GM21825 (cell line): ENCODE measurements at regions not wholly inside any gene's neighbourhood (a gene's known extent, or its start where the extent isn't known, plus 50 kb on each side); places are given as distances from the start of the nearest gene placed in this dataset.
A peak's percentile ranks its signal among the peaks of the same experiment; 100 is the strongest.
"Not testable (repeated sequence)": the region's sequence is repeated elsewhere in the genome, so short reads cannot be mapped to it uniquely, and the experiment has no call there.

Experiments
- ATAC-seq: cut with Tn5 transposase; IDR thresholded peaks from one replicate; pipeline ENCODE4 v1.9.1; 2021; ENCODE audit warnings: mild to moderate bottlenecking, moderate library complexity; ENCODE audit not compliant: unreplicated experiment

DNA sequence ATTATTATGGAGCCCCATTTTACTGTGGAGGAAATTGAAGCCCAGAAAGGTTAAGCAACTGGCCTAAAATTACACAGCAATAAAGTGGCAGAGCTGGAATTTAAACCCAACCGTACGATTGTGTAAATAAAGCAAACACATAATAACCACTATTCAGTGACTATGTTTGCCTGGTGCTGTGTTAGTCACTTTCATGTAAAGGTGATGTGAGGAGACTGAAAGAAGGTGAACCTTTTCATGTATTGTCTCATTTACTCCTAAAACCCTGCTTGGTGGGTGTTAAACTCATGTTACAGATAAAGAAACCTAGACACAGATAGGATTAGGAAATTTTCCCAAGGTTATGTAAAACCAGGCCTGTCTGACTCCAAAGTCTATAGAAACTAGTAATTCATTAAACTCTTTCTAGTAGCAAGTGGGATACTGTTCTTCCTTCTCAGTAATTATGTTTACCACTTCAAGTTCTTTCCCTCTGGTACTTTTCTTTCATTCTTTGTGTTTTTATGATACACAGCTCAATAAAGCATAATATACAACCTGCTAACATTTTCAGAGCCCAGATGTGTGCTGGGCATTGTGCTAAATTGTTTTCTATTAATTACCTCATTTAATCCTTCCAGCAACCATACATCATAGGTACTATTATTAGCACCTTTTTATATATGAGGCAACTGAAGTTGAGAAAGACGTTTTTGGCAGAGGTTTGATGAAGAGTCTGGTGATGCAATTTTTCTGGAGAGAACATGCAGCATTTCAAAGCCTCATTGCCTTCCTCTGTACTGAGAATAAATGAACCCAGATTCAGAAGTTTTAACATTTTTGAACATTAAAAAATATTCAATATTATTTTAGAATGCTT lies 202.7 kb downstream of the SPRY1 start:
- ATAC-seq, result peak; percentile 7

DNA sequence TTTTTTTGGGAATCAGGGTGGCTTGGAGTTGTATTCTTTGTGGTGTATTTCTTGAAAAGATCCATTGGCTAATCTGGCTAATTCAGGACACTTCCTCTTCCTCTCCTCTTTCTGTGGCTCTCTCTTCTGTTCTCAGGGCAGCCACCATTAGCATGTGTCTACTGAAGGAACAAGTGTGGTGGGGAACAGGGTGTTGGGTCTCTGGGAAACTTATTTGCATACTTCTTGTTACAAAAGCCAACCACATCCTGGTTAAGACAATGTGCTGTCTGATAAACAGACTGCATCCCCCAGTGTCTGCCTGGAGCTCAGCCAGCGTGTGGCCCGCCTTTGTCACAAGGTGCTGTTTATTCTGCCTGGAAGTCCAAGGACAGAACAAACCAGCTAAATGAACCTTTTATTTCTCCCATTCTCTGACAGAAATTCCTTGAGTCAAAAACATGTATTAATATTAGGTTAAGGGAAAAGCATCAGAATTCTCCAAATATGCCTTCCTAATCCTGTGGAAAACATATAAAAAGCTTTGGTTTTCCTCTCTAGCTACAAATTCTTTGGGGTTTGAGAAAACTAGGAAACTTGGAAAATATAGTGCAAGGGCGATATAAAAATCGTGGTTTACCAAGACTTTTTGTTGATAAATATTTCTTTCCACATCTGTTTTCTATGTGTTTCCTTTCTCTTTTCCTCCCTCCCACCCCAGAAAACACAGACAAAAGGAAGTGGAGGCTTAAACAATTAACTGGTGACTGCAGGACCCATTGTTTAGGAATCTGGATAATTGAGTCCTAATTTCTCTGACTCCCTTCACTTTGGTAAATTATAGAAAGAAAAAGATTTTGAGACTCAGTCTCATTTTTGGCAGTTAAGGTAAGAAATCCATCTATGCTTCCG lies 203.6 kb downstream of the SPRY1 start:
- ATAC-seq, result peak; percentile 100

DNA sequence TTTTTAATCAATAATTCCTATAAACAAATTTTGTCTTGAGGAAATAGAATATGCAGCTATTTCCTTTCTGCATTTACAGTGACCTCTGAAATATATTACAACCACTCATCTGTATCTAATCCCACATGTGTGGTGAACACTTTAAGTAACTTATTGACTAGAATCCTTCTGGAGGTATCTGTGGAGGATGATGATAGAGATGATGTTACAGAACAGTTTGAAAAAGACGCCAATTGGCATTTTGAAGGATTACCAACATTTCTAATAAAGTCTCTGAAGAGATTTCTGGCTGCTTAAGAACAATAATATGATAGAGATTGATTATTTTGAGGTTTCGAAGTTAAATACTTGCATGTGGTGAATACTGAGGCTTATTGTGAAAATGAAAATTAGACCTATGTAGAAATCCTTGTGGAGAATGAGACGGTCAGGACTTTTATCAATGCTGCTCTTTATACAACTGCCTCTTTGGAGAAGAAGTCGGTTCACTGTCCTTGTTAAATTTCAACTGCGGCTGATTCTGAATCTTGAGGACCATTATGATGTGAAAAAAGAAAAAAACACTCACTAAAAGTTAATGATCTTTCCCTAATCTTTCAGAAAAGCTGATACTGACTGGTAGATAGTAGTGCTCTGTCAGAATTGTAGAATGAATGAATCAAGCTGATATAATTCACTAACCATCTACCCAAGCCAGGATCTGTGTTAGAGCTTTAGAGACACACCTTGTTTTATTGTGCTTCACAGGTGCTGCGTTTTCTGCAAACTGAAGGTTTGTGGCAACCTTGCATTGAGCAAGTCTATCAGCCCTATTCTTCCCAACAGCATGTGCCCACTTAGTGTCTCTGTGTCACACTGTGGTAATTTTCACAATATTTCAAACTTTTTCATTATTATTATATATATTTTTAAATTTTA lies 204.7 kb downstream of the SPRY1 start:
- no peak for ATAC-seq

DNA sequence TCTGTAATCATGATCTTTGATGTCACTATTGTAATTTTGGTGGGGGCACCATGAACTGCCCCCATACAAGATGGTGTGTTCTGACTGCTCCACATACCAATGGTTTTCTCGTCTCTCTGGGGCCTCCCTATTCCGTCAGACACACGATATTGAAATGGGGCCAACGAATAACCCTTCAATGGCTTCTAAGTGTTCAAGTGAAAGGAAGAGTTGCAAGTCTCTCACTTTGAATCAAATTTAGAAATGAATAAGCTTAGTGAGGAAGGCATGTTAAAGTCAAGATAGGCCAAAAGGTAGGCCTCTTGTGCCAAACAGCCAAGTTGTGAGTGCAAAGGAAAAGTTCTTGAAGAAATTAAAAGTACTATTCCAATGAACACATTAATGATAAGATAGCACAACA lies 205.4 kb downstream of the SPRY1 start:
- no peak for ATAC-seq

GRCh38 chr4:123603165-123603564 lies 206.6 kb downstream of the SPRY1 start:
- ATAC-seq, result no peak

DNA sequence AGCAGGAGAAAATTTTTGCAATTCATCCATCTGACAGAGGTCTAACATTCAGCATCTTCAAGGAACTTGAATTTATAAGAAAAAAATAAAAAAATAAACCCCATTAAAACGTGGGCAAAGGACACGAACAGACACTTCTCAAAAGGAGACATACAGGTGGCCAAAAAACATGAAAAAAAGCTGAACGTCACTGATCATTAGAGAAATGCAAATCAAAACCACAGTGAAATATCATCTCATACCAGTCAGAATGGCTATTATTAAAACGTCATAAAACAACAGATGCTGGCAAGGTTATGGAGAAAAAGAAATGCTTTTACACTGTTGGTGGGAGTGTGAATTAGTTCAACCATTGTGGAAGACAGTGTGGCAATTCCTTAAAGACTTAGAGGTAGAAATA lies 209.2 kb downstream of the SPRY1 start:
- ATAC-seq, result not testable (repeated sequence)

- no peak for ATAC-seq
These were observed 209.7 kb downstream of the SPRY1 start for GRCh38 chr4:123606336-123606735.

- ATAC-seq, result peak; percentile 84
These were observed 210.4 kb downstream of the SPRY1 start for GRCh38 chr4:123606946-123607542.

DNA sequence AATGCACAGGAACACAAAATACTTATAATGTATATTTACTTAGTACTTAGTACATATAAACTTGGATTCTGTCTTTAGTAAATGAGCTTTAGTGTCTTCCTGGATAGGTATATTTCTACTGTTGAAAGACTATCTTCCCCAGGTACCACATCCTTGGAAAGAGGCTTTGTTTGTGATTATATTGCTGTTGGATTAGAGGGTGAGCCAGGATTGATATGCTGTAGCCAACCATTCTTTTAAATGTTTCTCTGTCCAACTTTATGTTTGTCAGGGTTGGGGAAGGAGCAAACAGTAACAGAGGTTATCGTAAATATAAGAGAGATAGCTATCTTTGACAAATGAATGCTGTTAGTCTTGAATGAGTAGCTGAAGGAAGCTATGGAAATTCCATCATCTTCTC lies 213.2 kb downstream of the SPRY1 start:
- no peak for ATAC-seq

GRCh38 chr4:123613586-123614344 lies 217.2 kb downstream of the SPRY1 start:
- ATAC-seq, result no peak

GRCh38 chr4:123615901-123616300 lies 219.3 kb downstream of the SPRY1 start:
- no peak for ATAC-seq

DNA sequence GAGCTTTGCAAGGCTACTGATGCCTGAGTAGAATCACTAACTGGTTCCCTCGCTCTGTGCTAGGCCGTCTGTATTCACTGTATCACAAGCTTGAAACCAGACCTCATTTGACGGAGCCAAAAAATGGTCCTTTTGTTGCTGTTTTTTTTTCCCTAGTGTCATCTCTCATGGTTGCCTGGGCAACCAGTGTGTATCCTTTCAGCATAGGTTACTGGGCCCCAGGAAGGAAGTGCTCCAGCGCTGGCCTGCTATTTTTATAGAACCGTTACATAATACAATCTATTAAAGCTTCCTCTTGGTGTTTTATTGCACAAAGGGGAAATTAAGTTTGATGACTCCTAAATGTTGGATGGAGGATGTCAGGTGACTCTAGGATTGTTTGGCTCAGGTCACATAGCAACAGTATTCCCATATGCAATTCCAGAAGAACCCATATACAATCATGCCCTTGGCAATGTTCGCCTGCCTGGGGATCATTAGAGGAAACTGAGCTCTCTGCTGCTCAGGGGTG lies 220.4 kb downstream of the SPRY1 start:
- peak; percentile 81 for ATAC-seq

GRCh38 chr4:123617791-123618190 lies 221.2 kb downstream of the SPRY1 start:
- no peak for ATAC-seq

GRCh38 chr4:123618606-123619005 lies 222.0 kb downstream of the SPRY1 start:
- no peak for ATAC-seq

- no peak for ATAC-seq
These were observed 222.7 kb downstream of the SPRY1 start for GRCh38 chr4:123619326-123619725.

GRCh38 chr4:123619895-123620294 lies 223.3 kb downstream of the SPRY1 start:
- ATAC-seq, result no peak

DNA sequence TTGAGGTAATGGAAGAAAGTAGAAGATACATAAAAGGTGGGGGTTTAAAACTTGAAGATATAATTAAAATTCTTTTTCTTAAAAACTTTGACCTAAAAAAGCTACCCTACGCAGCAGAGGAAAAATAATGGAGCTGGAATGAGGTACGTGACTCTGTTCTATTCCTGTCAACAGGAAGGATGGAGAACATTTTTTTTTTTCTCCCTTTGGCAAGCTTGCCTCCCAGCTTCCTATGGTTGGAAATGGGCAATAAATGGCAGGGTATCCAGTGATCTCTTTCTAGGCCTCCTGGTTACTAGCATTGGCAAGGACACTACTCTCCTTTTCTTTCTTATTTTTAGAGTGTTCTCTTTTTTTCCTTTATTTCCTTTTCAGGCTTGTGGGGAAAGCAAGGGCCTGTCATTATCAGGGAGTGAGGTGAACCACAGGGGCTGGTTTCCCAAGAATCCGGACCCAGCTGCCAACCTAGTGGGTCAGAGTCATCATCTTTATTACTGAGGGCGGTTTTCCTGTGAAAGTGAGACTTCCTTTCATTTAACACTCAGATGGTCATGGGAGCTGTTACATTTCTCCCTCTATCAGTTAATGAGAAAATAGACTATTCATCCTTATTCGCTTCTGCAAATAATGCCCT lies 224.6 kb downstream of the SPRY1 start:
- no peak for ATAC-seq

GRCh38 chr4:123622572-123622971 lies 226.0 kb downstream of the SPRY1 start:
- no peak for ATAC-seq

GRCh38 chr4:123623611-123624010 lies 227.0 kb downstream of the SPRY1 start:
- ATAC-seq, result no peak
